Smooth muscle cell (in vitro differentiated cells): ENCODE measurements at regions not wholly inside any gene's neighbourhood (a gene's known extent, or its start where the extent isn't known, plus 50 kb on each side); places are given as distances from the start of the nearest gene placed in this dataset.

Experiments
- DNase-seq: peaks from one replicate; lab custom pipeline; 2025; ENCODE audit not compliant: unreplicated experiment; lab: John Stamatoyannopoulos, UW
- H2AFZ ChIP-seq: fragments of 200-600 bp; sonication (generic); 2 replicates; pipeline ENCODE4 v1.6.0; 2016; ENCODE audit warnings: antibody characterized with exemption, low read depth, mild to moderate bottlenecking
- H3F3A ChIP-seq: fragments of 200-600 bp; sonication (generic); 2 replicates; pipeline ENCODE4 v1.6.0; 2017; ENCODE audit warnings: antibody characterized with exemption, low read depth
- H3K27ac ChIP-seq: fragments of 200-600 bp; sonication (generic); 2 replicates; pipeline ENCODE4 v1.5.1; 2016; ENCODE audit warnings: low read depth, mild to moderate bottlenecking
- H3K27me3 ChIP-seq: fragments of 200-600 bp; sonication (generic); 2 replicates; pipeline ENCODE4 v1.6.1; 2016; ENCODE audit warnings: low read depth, mild to moderate bottlenecking
- H3K36me3 ChIP-seq: fragments of 200-600 bp; sonication (generic); 2 replicates; pipeline ENCODE4 v1.5.1; 2016; ENCODE audit warnings: low read depth
- H3K4me1 ChIP-seq: fragments of 200-600 bp; sonication (generic); 2 replicates; pipeline ENCODE4 v1.5.1; 2016; ENCODE audit warnings: low read depth
- H3K4me2 ChIP-seq: fragments of 200-600 bp; sonication (generic); 2 replicates; pipeline ENCODE4 v1.6.0; 2016; ENCODE audit warnings: mild to moderate bottlenecking
- H3K4me3 ChIP-seq: fragments of 200-600 bp; sonication (generic); 2 replicates; pipeline ENCODE4 v1.5.1; 2016; ENCODE audit warnings: mild to moderate bottlenecking
- H3K79me2 ChIP-seq: fragments of 200-600 bp; sonication (generic); 2 replicates; pipeline ENCODE4 v1.6.0; 2016; ENCODE audit warnings: low read depth, mild to moderate bottlenecking
- H3K9ac ChIP-seq: fragments of 200-600 bp; sonication (generic); 2 replicates; pipeline ENCODE4 v1.6.0; 2016; ENCODE audit warnings: low read depth
- H3K9me3 ChIP-seq: fragments of 200-600 bp; sonication (generic); replicated peaks from 2 replicates; pipeline ENCODE4 v1.5.1; 2016; ENCODE audit warnings: low read depth
- H4K20me1 ChIP-seq: fragments of 200-600 bp; sonication (generic); 2 replicates; pipeline ENCODE4 v1.6.0; 2016; ENCODE audit warnings: low read depth
- CTCF ChIP-seq: fragments of 200-600 bp; sonication (generic); IDR thresholded peaks from 2 replicates; pipeline ENCODE4 v1.5.1; 2017; ENCODE audit warnings: borderline replicate concordance, mild to moderate bottlenecking, antibody characterized with exemption; ENCODE audit not compliant: insufficient read depth, poor library complexity, severe bottlenecking
- WGBS: methylation state at CpG from one replicate; pipeline ENCODE4 v1.1.7; 2016; ENCODE audit warnings: low lambda C conversion rate; 5-methylcytosine and 5-hydroxymethylcytosine counted together

DNA sequence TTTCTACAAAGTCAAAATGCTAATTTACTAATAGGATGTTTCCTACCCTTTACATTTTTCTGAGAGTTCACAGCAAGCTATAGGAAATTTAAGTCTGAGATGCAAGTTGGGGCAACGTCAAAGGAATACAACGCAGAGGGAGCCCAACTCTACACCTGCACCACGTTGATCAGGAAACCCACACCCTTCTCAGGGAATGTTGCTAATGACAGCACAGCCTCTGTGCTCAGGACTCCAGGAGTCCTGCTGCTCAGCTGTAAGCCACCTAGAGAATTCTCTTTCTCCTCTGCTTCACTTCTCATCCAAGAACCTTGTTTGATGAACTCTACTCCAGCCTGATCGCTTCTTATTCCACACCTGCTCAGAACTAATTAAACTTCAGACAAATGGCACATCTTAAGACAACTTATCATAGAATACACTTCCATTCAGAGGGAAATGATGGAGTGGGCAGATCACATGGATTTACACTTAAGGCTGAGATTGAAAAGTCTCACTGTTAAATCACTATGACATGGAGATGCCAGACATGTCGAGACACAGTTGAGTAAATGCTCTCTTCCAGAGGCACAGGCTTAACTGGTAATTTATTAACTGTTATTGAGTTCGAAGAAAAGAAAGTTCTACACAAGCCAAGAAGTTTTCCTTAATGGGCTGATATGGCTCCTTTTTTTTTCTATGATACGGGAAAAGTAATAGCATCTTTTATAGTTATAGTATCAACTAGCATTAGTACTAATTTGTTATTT, 811.6 kb upstream of the ARGLU1 start:
- DNase-seq = no peak
- no peak overlapping the region for H3K4me3 ChIP-seq
- whole genome bisulfite sequencing = 52% methylated on average over 7 of the region's 7 CpGs
- no peak overlapping the region for H2AFZ ChIP-seq
- peaks cover 20% of the 10 kb centered on the region for H3K27me3 ChIP-seq
- H3K9ac ChIP-seq = no peak overlapping the region
- no peak overlapping the region for H3K4me2 ChIP-seq
- TF ChIP-seq CTCF = no peak
- H3F3A ChIP-seq = no peaks in the 10 kb centered on the region
- H3K27ac ChIP-seq = no peak overlapping the region
- no peaks in the 10 kb centered on the region for H3K36me3 ChIP-seq
- H4K20me1 ChIP-seq = no peaks in the 10 kb centered on the region
- H3K79me2 ChIP-seq = no peaks in the 10 kb centered on the region
- no peaks in the 10 kb centered on the region for H3K4me1 ChIP-seq
- H3K9me3 ChIP-seq = no peaks in the 10 kb centered on the region

- WGBS = 64% methylated on average over 6 of the region's 6 CpGs
- Histone ChIP-seq H3K9me3 (no peaks in the 10 kb centered on the region), H3K4me3 (no peak overlapping the region), H3K27me3 (peaks cover 4% of the 10 kb centered on the region), H3F3A (no peaks in the 10 kb centered on the region), H3K4me2 (no peak overlapping the region), H3K27ac (no peak overlapping the region), H2AFZ (no peak overlapping the region), H3K79me2 (no peaks in the 10 kb centered on the region), H4K20me1 (no peaks in the 10 kb centered on the region), H3K9ac (no peak overlapping the region), H3K4me1 (peaks cover 5% of the 10 kb centered on the region), H3K36me3 (no peaks in the 10 kb centered on the region)
- no peak for TF ChIP-seq CTCF
- no peak for DNase-seq
These were observed 808.6 kb upstream of the ARGLU1 start for GRCh38 chr13:107376341-107377125.

GRCh38 chr13:107375701-107376340, 807.9 kb upstream of the ARGLU1 start:
- no peak overlapping the region for H3K27ac ChIP-seq

More at GRCh38 chr13:107375701-107376340, 807.9 kb upstream of the ARGLU1 start:
- no peaks in the 10 kb centered on the region for H3K36me3 ChIP-seq
- DNase-seq = no peak
- peaks cover 5% of the 10 kb centered on the region for H3K4me1 ChIP-seq
- no peaks in the 10 kb centered on the region for H3K79me2 ChIP-seq
- 90% methylated on average over 4 of the region's 4 CpGs for WGBS
- H3K4me2 ChIP-seq = no peak overlapping the region
- no peaks in the 10 kb centered on the region for H4K20me1 ChIP-seq
- TF ChIP-seq CTCF = no peak
- H3K9ac ChIP-seq = no peak overlapping the region
- peaks cover 4% of the 10 kb centered on the region for H3K27me3 ChIP-seq
- H3K9me3 ChIP-seq = no peaks in the 10 kb centered on the region
- no peak overlapping the region for H3K4me3 ChIP-seq
- H3F3A ChIP-seq = no peaks in the 10 kb centered on the region
- no peak overlapping the region for H2AFZ ChIP-seq
